BE2C (cell line): ENCODE measurements at regions not wholly inside any gene's neighbourhood (a gene's known extent, or its start where the extent isn't known, plus 50 kb on each side); places are given as distances from the start of the nearest gene placed in this dataset.

Experiments used
- DNase-seq: peaks from one replicate; pipeline ENCODE4 v3.0.0-alpha.2; 2020
- H3K27me3 ChIP-seq: fragments of 250-450 bp; sonication (Bioruptor Pico); 2 replicates; pipeline ENCODE4 v1.5.1; 2020; ENCODE audit warnings: mild to moderate bottlenecking
- H3K36me3 ChIP-seq: fragments of 250-450 bp; sonication (Bioruptor Pico); 2 replicates; pipeline ENCODE4 v1.5.1; 2020; ENCODE audit warnings: mild to moderate bottlenecking
- H3K4me1 ChIP-seq: fragments of 250-450 bp; sonication (Bioruptor Pico); 2 replicates; pipeline ENCODE4 v1.5.1; 2020
- H3K4me3 ChIP-seq: 2 replicates; pipeline ENCODE4 v1.5.1; 2011; ENCODE audit warnings: low read depth, low read length
- H3K9me3 ChIP-seq: fragments of 250-450 bp; sonication (Bioruptor Pico); 2 replicates; pipeline ENCODE4 v1.5.1; 2020
- TF ChIP-seq, protein P1 (sequence below): IDR thresholded peaks from 2 replicates; pipeline ENCODE4 v1.5.1; 2012; ENCODE audit warnings: mild to moderate bottlenecking, low read depth, low read length

DNA sequence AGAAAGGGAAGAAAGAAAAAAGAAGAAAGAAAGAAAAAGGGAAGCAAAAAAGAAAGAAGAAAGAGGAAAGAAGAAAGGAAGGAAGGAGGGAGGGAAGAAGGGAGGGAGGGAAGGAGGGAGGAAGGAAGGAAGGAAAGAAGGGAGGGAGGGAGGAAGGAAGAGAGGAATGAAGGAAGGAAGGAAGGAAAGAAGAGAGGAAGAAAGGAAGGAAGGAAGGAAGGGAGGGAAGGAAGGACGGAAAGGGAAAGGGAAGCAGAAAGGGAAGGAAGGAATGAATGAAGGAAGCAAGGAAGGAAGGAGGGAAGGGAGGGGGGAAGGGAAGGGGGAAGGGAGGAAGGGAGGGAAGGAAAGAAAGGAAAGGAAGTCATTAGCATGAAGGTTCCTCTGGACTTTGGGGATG lies 452.9 kb downstream of the TFAP2B start:
- DNase-seq: no peak
- TF ChIP-seq, protein P1, sequence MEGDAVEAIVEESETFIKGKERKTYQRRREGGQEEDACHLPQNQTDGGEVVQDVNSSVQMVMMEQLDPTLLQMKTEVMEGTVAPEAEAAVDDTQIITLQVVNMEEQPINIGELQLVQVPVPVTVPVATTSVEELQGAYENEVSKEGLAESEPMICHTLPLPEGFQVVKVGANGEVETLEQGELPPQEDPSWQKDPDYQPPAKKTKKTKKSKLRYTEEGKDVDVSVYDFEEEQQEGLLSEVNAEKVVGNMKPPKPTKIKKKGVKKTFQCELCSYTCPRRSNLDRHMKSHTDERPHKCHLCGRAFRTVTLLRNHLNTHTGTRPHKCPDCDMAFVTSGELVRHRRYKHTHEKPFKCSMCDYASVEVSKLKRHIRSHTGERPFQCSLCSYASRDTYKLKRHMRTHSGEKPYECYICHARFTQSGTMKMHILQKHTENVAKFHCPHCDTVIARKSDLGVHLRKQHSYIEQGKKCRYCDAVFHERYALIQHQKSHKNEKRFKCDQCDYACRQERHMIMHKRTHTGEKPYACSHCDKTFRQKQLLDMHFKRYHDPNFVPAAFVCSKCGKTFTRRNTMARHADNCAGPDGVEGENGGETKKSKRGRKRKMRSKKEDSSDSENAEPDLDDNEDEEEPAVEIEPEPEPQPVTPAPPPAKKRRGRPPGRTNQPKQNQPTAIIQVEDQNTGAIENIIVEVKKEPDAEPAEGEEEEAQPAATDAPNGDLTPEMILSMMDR: no peak
- Histone ChIP-seq H3K4me1 (no peaks in the 10 kb centered on the region), H3K4me3 (no peak overlapping the region), H3K36me3 (no peaks in the 10 kb centered on the region), H3K9me3 (no peaks in the 10 kb centered on the region), H3K27me3 (no peaks in the 10 kb centered on the region)

DNA sequence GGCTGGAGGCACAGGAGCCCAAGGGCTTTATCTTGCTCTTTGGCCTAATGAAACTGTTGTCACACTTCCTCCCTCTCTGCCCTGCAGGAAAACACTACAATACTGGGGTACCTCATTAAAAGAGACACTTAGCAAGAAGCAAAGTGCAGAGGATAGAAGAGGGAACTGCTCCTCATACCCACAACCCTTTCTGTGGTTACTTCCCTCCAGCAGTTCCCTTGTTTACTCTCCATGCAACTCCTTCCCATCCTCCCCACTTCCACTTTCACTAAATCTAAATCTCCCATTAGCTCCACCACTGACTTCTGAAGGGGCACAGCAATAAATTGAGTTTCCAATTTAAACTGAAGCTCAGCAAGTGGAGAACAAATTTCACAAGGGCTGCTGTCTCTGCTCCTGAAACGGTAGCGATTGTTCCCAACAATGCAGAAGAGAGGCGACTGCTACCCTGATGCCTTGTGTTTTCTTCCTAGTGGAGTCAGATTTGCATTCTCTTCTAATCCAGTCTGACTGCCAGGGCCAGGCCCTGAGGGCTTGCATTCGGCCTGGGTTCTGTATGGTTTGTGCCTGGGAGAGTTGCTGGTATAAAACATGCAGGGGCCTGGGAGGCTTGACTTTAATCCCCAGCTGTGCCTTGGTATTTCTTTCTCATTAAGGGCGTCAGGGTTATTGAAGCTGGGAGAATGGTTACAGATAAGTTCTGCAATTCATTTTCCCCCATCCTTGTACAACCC lies 454.7 kb downstream of the TFAP2B start:
- TF ChIP-seq, protein P1: no peak
- peak; percentile 11 for DNase-seq

DNA sequence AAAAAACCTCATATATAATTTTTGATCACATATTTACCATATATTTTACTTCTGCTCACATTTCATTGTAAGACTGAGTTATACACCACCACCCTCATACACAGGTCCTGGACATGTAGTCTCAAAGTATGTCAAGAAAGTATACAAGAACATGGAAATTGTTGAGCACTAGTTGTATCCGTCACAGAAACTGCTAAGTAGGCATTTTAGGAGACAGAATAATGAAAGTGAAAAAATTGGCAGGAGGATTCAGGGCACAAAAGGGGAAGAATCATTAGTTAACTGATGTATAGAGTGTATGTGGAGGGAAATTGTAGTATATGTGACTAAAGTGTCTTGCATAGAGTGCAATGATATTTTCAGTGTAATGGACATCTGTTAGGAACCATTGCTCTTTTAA lies 458.8 kb downstream of the TFAP2B start:
- H3K36me3 ChIP-seq: no peaks in the 10 kb centered on the region
- no peaks in the 10 kb centered on the region for H3K9me3 ChIP-seq
- H3K4me3 ChIP-seq: no peak overlapping the region
- DNase-seq: no peak
- H3K4me1 ChIP-seq: no peaks in the 10 kb centered on the region
- H3K27me3 ChIP-seq: no peaks in the 10 kb centered on the region
- TF ChIP-seq, protein P1: no peak

More for the DNA sequence above, 454.7 kb downstream of the TFAP2B start:
- Histone ChIP-seq H3K4me3 (no peak overlapping the region), H3K36me3 (no peaks in the 10 kb centered on the region), H3K27me3 (no peaks in the 10 kb centered on the region), H3K9me3 (no peaks in the 10 kb centered on the region), H3K4me1 (no peaks in the 10 kb centered on the region)

DNA sequence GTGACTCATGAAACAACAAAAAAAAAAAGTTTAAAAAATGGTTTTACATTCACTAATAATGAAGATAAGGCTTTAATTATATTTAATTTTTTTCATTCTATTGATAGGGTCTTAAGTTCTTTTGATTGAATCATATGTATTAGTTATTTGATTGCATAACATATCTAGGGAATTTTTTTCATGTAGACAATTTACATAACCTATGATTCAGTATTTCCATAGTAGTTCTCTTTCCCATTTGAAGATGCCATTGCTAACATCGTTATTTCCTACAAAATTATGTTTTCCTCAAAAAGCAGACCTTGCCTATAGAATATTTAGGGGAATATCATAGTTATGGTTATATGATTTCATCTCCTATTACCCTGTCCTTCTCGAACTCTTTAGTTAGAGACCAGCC lies 463.4 kb downstream of the TFAP2B start:
- no peak for DNase-seq
- Histone ChIP-seq H3K36me3 (no peaks in the 10 kb centered on the region), H3K9me3 (no peaks in the 10 kb centered on the region), H3K27me3 (no peaks in the 10 kb centered on the region), H3K4me3 (no peak overlapping the region), H3K4me1 (no peaks in the 10 kb centered on the region)
- TF ChIP-seq, protein P1: no peak

DNA sequence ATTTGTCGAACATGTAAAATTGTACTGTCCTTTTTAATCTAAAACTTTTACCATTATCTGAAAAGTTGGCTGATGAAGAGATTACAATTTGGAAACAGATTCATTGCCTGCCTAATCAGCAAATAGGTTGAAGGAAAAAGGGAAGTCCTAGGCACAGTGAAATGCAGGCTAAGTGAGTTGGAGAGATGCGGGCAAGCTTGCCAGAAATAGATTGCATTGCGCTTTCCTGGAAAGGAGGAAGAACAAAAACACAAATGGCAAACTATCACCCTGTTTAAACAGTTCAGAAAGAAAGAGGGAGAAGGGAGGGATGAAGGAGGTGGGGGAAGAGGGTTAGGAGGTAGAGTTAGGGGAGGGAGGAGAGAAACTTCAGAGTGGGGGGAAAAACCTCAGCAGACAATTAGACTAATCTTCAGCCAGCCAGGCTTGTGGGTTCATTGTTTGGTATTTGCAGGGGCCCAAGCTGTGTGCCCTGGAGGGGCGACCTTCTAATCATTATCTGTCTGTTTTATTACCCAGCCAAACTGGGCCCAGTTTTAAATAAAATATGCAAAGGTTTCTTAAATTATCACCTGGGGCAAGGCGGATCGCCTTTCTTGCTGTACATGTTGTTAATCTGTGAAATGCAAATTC lies 465.2 kb downstream of the TFAP2B start:
- Histone ChIP-seq H3K4me3 (no peak overlapping the region), H3K36me3 (no peaks in the 10 kb centered on the region), H3K4me1 (no peaks in the 10 kb centered on the region), H3K9me3 (no peaks in the 10 kb centered on the region), H3K27me3 (no peaks in the 10 kb centered on the region)
- TF ChIP-seq, protein P1: no peak
- DNase-seq: no peak

DNA sequence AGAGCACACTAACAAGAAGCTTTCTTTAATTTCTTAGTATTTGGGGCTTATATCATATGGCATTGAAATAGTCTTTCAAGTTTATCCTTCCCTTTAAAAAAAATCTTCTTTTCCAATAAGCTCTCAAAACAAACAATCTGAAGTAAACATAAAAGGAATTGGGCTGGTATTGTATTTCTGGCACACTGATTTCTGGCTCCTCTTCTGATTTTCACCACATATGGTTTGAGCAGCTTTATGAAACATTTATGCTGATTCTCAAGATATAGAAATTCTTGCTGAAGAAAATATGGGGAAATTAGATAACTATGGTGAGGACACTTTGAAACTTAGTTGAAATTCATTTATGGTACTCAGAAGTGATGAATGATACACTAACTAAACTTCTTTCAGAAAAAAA lies 467.2 kb downstream of the TFAP2B start:
- H3K9me3 ChIP-seq: no peaks in the 10 kb centered on the region
- H3K4me3 ChIP-seq: no peak overlapping the region
- no peaks in the 10 kb centered on the region for H3K36me3 ChIP-seq
- no peak for DNase-seq
- TF ChIP-seq, protein P1: no peak
- H3K4me1 ChIP-seq: no peaks in the 10 kb centered on the region
- no peaks in the 10 kb centered on the region for H3K27me3 ChIP-seq
